ENCODE measurements at regions not wholly inside any gene's neighbourhood (a gene's known extent, or its start where the extent isn't known, plus 50 kb on each side); places are given as distances from the start of the nearest gene placed in this dataset.

- TF ChIP-seq, protein P1, sequence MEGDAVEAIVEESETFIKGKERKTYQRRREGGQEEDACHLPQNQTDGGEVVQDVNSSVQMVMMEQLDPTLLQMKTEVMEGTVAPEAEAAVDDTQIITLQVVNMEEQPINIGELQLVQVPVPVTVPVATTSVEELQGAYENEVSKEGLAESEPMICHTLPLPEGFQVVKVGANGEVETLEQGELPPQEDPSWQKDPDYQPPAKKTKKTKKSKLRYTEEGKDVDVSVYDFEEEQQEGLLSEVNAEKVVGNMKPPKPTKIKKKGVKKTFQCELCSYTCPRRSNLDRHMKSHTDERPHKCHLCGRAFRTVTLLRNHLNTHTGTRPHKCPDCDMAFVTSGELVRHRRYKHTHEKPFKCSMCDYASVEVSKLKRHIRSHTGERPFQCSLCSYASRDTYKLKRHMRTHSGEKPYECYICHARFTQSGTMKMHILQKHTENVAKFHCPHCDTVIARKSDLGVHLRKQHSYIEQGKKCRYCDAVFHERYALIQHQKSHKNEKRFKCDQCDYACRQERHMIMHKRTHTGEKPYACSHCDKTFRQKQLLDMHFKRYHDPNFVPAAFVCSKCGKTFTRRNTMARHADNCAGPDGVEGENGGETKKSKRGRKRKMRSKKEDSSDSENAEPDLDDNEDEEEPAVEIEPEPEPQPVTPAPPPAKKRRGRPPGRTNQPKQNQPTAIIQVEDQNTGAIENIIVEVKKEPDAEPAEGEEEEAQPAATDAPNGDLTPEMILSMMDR (conservative IDR thresholded peaks at IDR 0.05) = no peak
- TF ChIP-seq ZFX (IDR thresholded peaks at IDR 0.05) = no peak
Measured at GRCh38 chrX:124747295-124747694, 400.9 kb downstream of the SH2D1A start.
